DMS114 treated with DMSO at 0.1 percent for 48 hours (cell line): ENCODE measurements at regions not wholly inside any gene's neighbourhood (a gene's known extent, or its start where the extent isn't known, plus 50 kb on each side); places are given as distances from the start of the nearest gene placed in this dataset.

ENCODE experiments used
- DNase-seq: peaks from one replicate; lab custom pipeline; 2025; ENCODE audit not compliant: unreplicated experiment; lab: John Stamatoyannopoulos, UW

DNA sequence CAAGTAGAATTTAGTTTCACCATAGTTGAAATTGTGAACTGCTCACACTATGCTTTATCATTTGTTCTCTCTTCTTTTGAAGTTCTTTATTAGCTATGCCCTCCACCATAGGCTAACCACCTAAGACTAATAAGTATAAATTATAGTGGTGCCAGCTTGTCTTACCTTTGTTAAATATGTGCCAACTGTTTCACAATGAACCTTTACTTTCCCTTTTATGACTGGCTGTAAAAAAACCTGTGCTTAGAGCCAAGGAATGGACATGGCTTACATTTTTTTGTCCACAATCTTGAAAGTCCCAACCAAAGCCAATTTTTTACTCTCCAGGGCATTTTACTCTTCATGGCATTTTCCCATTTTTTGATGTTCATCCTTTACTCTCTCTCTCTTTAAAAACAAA lies 123.5 kb upstream of the LEF1 start:
- DNase-seq: no peak

DNA sequence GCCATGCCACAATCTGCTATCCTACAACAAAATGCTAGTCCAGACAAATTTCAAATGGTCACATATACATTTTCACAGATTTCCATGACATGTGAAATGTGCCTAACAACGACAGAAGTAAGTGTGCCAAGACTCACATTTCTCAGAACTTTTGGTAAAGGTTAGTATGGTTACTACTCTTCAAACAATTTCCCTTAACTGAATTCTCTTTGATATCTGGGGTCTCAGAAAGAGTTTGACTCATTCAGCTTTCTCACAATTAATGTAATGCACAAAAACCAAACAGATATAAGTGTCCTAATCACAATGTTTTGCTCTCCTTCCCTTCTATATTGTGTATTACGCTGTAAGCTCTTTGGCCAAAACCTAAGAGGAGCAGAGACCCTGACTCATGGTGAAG lies 122.4 kb upstream of the LEF1 start:
- DNase-seq: no peak

DNA sequence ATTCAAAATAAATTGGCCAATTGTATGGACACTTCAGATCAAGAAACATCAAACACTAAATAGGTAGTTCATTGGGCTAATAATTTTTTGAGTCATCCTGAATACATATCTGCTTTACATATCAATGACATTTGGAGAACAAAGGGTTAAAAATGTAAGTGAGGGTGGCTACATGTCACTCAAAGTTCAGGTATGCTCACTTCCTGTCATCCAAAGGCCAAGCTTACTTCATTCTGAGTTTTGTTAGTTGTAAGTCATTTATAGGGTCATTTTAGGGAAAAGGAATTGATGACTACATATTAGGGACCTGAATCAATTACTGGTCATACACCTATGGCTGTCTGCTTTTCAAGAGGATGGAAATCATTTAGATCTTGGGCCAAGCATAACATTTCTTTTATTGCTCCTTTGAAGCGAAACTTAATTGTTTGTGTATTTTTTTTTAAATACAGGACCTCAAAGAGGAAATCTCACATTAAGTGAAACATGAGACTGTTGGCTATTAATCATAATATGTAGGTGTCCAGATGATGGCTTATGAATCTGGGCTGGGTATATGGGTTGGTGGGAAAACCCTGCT lies 119.2 kb upstream of the LEF1 start:
- no peak for DNase-seq

DNA sequence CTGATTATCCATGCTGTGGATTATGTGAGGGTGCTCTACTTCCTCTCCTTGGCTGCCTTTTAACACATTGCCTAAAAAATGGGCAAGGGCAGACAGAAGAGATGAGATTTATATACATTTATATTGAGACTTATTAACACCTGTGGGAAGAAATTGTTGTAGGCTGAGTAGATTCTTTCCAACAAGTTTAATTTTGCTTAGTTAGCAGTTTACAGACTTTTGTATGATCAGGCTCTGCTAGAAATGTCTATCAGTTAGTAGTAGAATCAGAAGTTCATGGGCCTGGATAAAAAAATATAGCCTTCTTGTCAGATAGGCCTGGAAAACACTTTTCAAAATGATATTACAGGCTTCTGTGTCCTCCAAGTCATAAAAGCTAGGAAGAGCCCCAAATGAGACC lies 111.3 kb upstream of the LEF1 start:
- no peak for DNase-seq

DNA sequence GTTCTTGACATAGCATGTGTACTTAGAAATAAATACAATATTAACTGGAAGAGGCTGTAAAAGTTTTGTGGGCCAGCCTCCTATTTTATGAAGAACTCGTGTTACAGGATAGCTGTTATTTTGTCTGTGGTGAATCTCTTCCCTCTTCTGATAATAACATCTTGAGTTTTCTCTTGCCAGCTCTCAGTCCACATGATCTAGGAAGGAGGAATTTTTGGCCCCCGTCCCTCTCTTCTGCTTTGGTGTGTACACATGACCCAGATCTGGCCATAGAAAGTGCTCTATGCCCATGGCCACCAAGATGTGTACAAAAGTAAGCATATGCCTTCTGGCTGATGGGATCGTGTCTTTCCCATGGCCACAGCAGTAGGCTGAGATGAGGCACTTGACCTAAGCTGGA lies 108.0 kb upstream of the LEF1 start:
- no peak for DNase-seq

DNA sequence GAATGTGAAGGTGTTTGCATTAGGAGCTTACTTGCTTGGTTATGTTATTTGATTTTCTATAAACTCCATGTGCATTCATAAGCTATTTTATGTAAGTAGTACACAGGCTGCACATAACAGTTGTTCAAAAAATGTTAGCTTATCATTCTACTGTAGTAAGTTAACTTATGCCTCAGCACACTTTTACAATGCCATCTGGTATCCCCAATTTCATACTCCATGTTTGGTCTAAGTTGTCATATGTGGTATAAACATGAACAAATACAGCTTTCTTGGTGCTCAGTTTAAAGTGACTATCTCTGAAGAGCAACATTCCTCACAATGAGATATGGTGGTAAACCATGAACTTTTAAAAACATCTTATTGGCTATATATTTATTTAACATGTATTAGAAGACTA lies 104.3 kb upstream of the LEF1 start:
- no peak for DNase-seq

DNA sequence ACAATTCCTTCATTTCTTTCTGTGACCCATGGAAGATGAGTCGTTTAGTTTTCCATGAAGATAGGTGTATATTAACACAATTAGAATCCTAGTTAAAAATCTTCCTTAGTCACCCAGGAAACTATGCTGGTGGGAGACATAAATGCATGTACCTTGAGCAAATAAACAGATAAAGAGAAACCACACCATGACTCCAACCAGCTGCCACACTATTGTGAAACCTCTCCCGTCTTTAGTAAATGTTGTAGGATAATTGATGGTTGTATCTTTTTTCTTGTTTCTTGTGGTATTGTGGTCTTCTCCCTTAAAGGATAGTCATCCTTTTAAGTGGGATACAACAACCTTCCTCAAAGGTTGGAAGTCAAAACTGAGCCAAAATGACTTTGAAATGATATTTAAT lies 103.8 kb upstream of the LEF1 start:
- no peak for DNase-seq

DNA sequence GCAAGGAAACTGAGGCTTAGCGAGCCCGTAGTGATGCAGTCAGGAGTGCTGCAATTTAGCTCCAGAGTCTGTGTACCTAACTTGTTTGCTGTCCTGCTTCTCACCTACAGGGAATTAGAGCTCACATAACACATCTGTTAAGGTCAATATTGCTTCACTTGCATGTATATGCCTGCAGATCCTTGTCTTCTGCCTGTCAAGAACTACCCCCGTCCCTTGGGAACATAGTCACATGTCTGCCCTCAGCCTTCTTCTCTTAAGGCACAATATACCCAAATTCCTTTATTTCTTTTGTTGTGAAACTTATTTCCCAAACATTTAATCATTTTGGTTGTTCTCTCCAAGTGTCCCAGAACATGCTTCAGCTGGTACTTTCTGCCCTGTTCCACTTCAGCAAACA lies 103.3 kb upstream of the LEF1 start:
- no peak for DNase-seq

DNA sequence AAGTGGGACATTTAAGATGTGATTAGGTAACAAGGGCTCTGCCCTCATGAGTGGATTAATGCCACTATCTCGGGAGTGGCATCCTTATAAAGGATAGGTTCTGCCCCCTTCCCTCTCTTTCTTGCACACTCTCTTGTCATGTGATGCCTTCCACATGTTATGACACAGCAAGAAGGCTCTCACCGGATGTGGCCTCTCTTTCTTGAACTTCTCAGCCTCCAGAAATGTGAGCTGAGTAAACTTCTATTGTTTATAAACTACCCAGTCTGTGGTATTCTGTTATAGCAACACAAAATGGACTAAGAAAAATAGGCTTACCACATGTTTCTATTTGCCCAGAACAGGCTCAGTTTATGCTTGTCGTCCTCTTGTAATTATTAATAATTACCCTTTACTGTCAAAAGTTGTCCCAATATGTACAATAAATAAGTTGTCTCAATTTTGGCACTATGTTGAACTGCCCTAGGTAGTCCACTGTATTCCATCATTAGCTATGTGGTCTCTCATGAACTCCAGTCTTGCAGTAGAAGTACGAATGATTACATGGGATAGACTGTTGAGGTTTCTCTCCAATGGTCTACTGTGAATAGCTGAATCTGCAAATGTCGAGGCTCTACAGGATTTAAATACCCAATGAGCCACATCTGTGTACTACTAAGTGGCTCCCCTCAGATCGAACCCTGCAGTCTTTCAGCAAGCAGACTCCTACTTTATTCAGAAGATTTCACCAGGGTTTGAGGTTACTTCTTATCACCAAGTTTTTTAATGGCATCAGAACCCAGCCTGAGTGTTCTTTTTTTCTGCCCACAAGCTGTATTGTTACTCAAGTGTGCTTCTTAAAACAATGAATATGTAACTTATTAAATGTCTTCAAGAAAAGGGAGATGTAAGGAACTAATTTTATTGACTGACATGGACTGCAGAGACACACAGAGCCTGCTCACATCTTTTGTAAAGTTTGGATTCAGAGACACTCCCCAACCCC lies 102.0 kb upstream of the LEF1 start:
- DNase-seq: no peak

DNA sequence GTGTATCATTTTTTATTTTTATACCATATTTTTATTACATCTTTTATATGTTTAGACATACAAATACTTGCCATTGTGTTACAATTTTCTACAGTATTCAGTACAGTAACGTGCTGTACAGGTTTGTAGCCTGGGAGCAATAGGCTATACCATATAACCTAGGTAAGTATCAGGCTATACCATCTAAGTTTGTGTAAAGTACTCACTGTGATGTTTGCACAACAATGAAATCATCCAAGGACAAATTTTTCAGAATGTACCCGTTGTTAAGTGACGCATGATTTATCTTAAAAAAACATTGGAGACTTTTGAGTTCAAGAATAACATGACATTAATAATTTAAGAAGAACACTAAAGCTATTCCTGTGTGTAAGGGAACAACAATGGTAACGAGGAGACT lies 96.0 kb upstream of the LEF1 start:
- no peak for DNase-seq

DNA sequence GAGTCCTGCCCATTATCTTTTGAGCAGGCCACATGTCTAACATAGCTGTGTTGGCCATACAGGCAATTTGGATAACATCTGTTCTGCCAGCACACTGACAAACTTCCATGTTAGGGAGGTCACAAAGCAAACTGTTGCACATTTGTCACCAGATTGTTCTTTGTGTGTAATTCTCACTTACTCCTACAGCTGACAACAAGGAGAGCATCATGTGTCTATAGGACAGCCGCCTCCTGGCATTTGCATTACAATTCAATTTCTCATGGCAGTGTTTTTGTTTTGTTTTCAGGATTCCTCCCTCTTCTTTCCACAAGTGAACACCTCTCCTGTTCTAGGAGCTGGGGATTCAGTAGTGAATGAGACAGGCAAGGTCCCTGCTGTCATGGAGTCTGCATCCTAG lies 94.3 kb upstream of the LEF1 start:
- no peak for DNase-seq

DNA sequence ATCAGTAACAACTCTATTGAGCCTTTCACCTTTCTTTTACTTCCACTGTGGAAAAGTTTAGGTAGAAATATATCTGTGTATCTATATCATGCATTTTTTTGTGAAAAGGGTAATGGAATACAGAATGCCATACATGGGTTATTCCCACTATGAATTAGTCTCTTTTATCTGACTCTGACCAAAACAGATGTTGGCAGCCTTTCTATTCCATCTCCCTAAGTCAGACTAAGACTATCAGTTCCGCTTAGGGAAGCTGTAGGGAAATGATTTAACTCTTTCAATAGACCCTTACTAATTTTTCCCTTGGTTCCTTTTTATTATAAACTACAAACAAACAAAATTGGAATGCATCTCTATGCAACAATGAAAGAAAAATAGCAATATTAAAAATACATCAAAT lies 92.3 kb upstream of the LEF1 start:
- no peak for DNase-seq

DNA sequence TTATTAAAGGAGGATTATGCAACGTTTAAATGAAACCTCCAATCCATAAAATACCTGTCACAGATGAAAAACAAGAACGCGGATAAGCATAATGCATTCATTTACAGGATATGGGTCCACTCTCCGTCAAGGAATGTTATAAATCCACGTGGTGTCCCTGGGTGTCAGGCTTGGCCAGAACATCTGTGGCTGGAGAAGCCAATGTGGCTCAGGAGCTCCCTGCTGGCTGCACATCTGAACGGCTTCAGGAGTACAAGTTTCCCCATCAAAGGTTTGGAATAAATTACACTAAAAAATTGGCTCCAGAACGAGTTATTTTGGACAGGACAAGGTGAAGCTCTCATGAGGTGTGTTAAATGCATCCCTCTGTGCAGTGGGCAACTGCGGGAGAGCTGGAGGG lies 87.8 kb upstream of the LEF1 start:
- no peak for DNase-seq

DNA sequence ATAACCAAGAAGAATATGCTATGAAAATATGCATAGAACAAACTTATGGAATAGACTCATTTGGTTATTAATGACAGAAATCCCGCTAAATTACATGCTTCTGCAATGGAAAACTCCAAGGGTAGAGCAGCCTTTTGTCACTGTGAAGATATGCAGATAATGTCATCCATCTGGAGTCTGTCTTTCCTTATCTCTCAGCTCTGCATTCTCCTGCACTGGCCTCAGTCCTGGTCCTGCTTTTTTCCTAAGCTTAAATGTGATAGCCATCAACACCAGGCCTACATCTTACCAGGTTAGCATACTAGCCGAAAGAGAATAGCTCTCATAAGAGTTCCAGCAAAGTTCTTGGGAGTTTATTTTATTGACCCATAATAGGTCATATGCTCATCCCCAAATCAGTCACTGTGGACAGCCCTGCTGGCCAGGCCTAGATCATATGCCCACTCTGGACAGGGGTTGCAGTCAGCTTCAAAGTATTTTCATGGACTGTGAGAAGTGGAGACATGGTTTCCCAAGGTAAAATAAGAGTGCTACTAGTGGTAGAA lies 86.5 kb upstream of the LEF1 start:
- no peak for DNase-seq

DNA sequence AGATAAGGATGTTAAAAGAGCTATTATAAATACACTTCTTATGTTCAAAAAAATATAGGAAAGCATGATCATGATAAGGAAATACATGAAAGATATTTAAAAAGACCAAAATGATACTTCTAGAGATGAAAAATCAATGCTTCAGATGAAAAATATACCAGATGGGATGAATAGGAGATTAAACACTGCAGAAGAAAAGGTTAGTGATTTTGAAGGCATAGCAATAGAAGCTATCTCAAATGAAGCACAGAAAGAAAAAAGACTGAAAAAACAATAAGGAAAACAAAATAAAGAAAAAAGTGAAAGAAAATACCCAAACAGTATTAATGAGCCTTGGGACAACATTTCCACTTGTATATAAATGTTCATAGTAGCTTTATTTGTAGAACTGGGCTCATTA lies 80.7 kb upstream of the LEF1 start:
- DNase-seq: no peak

DNA sequence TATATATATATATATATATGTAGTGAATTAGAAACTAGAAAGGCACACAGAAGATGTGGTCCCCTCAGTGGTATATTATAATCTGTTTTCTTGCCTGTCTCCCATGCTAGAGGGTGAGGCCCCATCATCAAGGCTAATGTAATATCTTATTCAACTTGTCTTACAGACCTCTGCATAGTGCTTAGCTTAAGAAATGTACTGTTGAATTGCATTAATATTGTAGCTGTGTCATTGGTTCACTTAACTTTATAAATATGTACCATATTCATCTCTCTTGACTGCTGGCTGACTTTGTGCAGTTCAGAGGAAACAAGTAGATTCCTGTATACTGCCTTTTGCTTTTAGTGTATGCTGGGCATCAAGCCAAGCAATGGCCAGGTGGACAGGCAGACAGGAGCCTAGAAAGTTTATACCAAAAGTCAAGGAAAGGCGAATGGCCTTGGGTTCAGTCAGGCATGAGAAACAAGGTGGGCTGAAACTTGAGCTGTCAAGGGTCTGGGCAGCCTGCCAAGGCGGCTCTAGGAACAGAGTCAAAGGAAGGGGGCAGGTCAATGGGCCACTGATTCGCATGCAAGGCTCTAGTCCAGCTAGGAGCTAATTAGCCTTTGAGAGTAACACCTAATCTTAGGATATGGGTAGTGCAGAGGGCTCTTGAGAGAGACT lies 78.8 kb upstream of the LEF1 start:
- DNase-seq: no peak

DNA sequence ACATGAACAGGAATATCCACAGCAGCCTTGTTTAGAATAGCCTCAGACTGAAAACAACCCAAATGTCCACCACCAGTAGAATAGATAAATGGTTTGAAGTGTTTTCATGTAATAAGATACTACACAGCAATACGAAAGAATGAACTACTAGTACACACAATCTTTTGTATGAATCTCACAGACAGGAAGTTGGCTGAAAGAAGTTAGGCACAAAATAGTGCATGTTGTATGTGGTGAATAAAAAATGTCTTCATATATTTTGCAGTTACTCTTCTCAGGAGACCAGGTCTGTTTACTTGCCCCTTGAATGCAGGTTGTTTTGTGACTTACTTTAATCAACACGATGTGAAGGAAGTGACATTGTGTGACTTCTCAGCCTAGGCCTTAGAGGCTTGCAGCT lies 75.9 kb upstream of the LEF1 start:
- no peak for DNase-seq

DNA sequence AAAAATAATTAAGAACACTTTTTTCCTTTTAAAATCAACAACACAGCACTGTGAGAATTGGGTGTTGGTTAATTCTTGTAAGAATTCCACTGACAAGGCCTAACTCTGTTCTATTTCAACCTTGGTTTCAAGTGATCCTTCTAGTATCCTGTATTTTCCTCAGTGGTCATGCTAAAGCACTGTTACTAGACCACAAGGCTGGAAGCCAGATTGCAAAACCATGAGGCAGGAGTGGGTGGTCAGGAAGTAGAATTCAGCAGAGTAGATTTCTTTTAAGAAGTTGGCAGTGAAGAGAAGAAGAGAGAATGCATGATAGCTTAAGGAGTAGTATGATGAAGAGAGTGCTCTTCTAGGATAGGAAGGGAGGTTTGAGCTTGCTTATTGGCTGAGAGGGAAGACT lies 71.6 kb upstream of the LEF1 start:
- no peak for DNase-seq

DNA sequence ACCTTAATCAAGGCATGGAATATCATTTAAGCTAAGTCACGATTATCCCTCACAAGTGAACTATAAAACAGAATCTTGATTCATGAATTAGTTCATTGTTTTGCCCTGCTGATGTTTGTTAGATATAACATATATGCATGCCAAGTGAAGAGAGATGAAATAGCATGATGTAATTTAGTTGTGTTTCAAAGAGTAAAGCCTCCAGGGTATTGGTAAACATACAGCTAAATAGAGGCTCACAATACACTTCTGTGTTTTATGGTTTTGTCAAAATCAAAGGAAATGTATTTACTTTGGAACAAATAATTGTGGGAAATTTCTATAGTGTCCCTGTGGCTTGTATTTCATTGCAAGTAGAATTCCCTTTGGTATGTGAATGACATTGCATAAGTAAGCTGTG lies 69.0 kb upstream of the LEF1 start:
- no peak for DNase-seq

DNA sequence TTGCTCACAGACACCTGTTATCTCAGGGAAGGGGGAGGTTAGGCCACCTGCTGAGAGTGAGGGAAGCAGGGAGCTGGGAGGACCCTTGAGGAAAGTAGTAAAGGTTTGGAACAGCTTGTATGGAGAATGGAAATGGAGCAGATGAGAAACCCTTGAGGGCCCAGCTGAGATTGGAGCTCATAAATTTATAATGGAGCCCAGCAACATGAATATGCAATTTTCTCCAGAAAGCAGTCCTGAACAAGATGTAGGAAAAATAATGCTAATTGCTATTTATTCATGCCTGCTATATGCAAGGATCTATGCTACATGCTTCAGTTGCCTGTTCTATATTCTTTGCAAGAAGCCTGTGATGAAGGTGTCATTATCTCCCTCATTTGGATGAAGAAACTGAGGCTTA lies 67.5 kb upstream of the LEF1 start:
- no peak for DNase-seq

DNA sequence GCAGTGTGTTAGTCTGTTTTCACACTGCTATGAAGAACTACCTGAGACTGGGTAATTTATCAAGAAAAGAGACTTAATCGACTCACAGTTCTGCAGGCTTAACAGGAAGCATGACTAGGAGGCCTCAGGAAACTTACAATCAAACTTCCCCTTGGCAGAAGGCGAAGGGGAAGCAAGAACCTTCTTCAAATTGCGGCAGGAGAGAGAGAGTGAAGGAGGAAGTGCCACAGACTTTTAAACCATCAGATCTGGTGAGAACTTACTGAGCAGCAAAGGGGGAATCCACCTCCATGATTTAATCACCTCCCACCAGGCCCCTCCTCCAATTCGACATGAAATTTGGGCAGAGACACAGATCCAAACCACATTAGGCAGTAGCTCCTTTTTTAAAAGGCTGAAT lies 59.2 kb upstream of the LEF1 start:
- DNase-seq: no peak

DNA sequence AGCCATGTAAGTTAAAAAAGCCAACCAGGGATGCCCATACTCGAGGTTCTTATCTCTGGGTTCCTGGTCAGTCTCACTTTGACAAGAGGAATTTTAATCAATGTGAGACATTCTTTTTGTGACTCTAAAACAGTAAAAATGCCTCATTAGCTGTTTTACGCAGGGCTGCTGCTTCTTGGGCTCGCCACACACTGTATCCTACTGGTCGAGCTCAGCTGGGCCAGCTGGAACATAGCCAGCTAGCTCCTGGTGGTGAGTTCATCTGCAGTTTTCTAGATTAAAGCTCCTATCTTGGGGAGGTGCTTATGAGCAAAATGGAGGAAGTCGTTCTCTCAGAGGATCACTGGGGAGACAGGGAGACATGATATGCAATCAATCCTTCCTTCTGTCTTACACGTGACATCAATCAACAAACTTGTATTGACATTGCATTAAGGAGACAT lies 55.9 kb upstream of the LEF1 start:
- no peak for DNase-seq
